GM19438 (cell line): ENCODE measurements at regions not wholly inside any gene's neighbourhood (a gene's known extent, or its start where the extent isn't known, plus 50 kb on each side); places are given as distances from the start of the nearest gene placed in this dataset.

Source experiments
- ATAC-seq: cut with Tn5 transposase; IDR thresholded peaks from one replicate; pipeline ENCODE4 v1.9.1; 2021; ENCODE audit warnings: low read depth; ENCODE audit not compliant: unreplicated experiment

GRCh38 chr11:93958991-93959390, 62.2 kb upstream of the HEPHL1 start:
- no peak for ATAC-seq

- no peak for ATAC-seq
These were observed 61.5 kb upstream of the HEPHL1 start for GRCh38 chr11:93959663-93960062.

- ATAC-seq = no peak
These were observed 58.1 kb upstream of the HEPHL1 start for GRCh38 chr11:93963072-93963471.

- no peak for ATAC-seq
These were observed 53.9 kb upstream of the HEPHL1 start for GRCh38 chr11:93967258-93967657.

- no peak for ATAC-seq
These were observed 53.2 kb upstream of the HEPHL1 start for GRCh38 chr11:93967944-93968343.

GRCh38 chr11:93969925-93970922, 50.9 kb upstream of the HEPHL1 start:
- no peak for ATAC-seq
